Panc1 (cell line): ENCODE measurements at regions not wholly inside any gene's neighbourhood (a gene's known extent, or its start where the extent isn't known, plus 50 kb on each side); places are given as distances from the start of the nearest gene placed in this dataset.

Experiments
- ATAC-seq: fragments of 200-7000 bp; cut with Tn5 transposase; 2 replicates; pipeline ENCODE4 v1.9.1; 2020; ENCODE audit warnings: mild to moderate bottlenecking, moderate library complexity
- BruUV-seq: library from RNA; stranded (reverse); fragments of 400-500 nt; replicated peaks from 2 replicates; lab custom pipeline; 2021; lab: Mats Ljungman, UMichigan
- CTCF ChIA-PET: fragments of 300-600 bp; sonication (Branson Sonifier 250); formaldehyde crosslinking; loops from one replicate; lab custom pipeline; 2022; ENCODE audit warnings: antibody characterized with exemption; lab: Charles Lee
- POLR2A ChIA-PET: fragments of 300-600 bp; sonication (Branson Sonifier 250); formaldehyde crosslinking; loops from one replicate; lab custom pipeline; 2022; ENCODE audit warnings: antibody characterized with exemption; lab: Charles Lee
- DNase-seq: peaks from one replicate; pipeline ENCODE4 v3.0.0-alpha.2; 2010; ENCODE audit warnings: low read depth, low spot score
- H3K27ac ChIP-seq: 2 replicates; pipeline ENCODE4 v1.5.1; 2011; ENCODE audit warnings: mild to moderate bottlenecking, low read length, inconsistent platforms
- H3K27me3 ChIP-seq: fragments of 200-500 bp; sonication (Bioruptor generic); 2 replicates; pipeline ENCODE4 v1.6.0; 2014; ENCODE audit warnings: low read length, inconsistent platforms; ENCODE audit not compliant: control insufficient read depth, insufficient read depth
- H3K36me3 ChIP-seq: fragments of 200-500 bp; sonication (Bioruptor generic); 2 replicates; pipeline ENCODE4 v1.5.1; 2014; ENCODE audit warnings: inconsistent platforms, mild to moderate bottlenecking, low read length, moderate library complexity; ENCODE audit not compliant: control insufficient read depth, insufficient read depth
- H3K4me1 ChIP-seq: 2 replicates; pipeline ENCODE4 v1.5.1; 2011; ENCODE audit warnings: inconsistent platforms, mild to moderate bottlenecking, low read length, moderate library complexity; ENCODE audit not compliant: control insufficient read depth, insufficient read depth
- H3K4me3 ChIP-seq, 2 experiments: 2 replicates each; pipeline ENCODE4 v1.5.1; 2011 to 2012; ENCODE audit warnings: low read depth in 2 of 2, low read length in 2 of 2, mild to moderate bottlenecking in 2 of 2, inconsistent platforms in 1 of 2, moderate library complexity in 1 of 2
- H3K9me3 ChIP-seq: fragments of 200-500 bp; sonication (Bioruptor generic); 2 replicates; pipeline ENCODE4 v1.5.1; 2014; ENCODE audit warnings: low read depth, mild to moderate bottlenecking, inconsistent platforms, low read length, moderate library complexity; ENCODE audit not compliant: control insufficient read depth, insufficient read depth
- POLR2AphosphoS5 ChIP-seq: IDR thresholded peaks from 2 replicates; pipeline ENCODE4 v1.6.1; 2012; ENCODE audit warnings: mild to moderate bottlenecking, low read depth, low read length, moderate library complexity
- SIN3A ChIP-seq: IDR thresholded peaks from 2 replicates; pipeline ENCODE4 v1.6.1; 2012; ENCODE audit warnings: low read depth, mild to moderate bottlenecking, low read length, moderate library complexity, borderline replicate concordance; ENCODE audit not compliant: insufficient read depth
- TCF7L2 ChIP-seq: IDR thresholded peaks from 2 replicates; pipeline ENCODE4 v1.6.1; 2011; ENCODE audit warnings: mild to moderate bottlenecking, low read depth, low read length, inconsistent platforms
- in situ Hi-C: cut with HindIII; loops from 2 replicates; pipeline ENCODE4 v1.10.0; 2016; ENCODE audit warnings: low sequenced_read_pairs, low pct_unique_long_range_greater_than_20kb
- intact Hi-C: fragments of 100-400 bp; cut with micrococcal nuclease; formaldehyde crosslinking; loops from one replicate; pipeline ENCODE4 v1.10.0; 2022; ENCODE audit not compliant: unreplicated experiment
- TF ChIP-seq, protein P1 (sequence below), 2 experiments: IDR thresholded peaks; 2 replicates each; pipeline ENCODE4 v1.6.1; 2011 to 2012; ENCODE audit warnings: low read depth in 2 of 2, control low read depth in 1 of 2, low read length in 1 of 2, mild to moderate bottlenecking in 1 of 2, moderate library complexity in 1 of 2; ENCODE audit not compliant: insufficient read depth in 1 of 2
- TF ChIP-seq, protein P2 (sequence below): fragments of 450-650 bp; IDR thresholded peaks from 2 replicates; pipeline ENCODE4 v1.5.1; 2017; ENCODE audit warnings: mild to moderate bottlenecking

DNA sequence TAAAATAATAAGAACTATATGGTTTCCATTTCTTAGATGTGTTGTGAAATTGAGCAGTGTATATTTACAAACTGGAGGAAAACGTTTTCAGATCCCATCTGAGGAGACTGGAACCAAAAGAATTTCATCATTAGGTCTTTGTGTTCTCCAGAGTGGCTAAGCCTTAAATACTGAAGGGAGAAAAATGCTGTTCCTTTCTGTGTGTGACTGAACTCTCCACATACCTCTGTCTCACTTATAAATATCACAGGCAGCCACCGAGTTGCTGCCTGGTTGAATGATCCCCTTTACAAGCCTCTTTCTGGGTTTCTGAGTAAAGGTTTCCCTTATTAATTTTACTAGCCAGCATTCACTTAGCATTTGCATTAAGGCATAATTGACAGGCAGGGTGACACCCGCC lies 913.9 kb upstream of the NR2F2 start:
- ChIA-PET CTCF (no interaction called here), POLR2A (no interaction called here)
- Histone ChIP-seq H3K4me3 (no peak overlapping the region), H3K4me1 (no peaks in the 10 kb centered on the region), H3K27ac (no peak overlapping the region), H3K36me3 (no peaks in the 10 kb centered on the region), H3K27me3 (no peaks in the 10 kb centered on the region), H3K9me3 (no peaks in the 10 kb centered on the region)
- DNase-seq = no peak
- in situ Hi-C loops = no loop called here
- intact Hi-C loops = no loop called here
- BruUV-seq = no TSS peak
- TF ChIP-seq TCF7L2 (no peak), SIN3A (no peak), POLR2AphosphoS5 (no peak)
- TF ChIP-seq, protein P1, sequence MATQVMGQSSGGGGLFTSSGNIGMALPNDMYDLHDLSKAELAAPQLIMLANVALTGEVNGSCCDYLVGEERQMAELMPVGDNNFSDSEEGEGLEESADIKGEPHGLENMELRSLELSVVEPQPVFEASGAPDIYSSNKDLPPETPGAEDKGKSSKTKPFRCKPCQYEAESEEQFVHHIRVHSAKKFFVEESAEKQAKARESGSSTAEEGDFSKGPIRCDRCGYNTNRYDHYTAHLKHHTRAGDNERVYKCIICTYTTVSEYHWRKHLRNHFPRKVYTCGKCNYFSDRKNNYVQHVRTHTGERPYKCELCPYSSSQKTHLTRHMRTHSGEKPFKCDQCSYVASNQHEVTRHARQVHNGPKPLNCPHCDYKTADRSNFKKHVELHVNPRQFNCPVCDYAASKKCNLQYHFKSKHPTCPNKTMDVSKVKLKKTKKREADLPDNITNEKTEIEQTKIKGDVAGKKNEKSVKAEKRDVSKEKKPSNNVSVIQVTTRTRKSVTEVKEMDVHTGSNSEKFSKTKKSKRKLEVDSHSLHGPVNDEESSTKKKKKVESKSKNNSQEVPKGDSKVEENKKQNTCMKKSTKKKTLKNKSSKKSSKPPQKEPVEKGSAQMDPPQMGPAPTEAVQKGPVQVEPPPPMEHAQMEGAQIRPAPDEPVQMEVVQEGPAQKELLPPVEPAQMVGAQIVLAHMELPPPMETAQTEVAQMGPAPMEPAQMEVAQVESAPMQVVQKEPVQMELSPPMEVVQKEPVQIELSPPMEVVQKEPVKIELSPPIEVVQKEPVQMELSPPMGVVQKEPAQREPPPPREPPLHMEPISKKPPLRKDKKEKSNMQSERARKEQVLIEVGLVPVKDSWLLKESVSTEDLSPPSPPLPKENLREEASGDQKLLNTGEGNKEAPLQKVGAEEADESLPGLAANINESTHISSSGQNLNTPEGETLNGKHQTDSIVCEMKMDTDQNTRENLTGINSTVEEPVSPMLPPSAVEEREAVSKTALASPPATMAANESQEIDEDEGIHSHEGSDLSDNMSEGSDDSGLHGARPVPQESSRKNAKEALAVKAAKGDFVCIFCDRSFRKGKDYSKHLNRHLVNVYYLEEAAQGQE (IDR thresholded peaks at IDR 0.05; ENCODE audit: insufficient read depth in 1 of 2, low read depth in 2 of 2, low read length in 1 of 2) = no peak
- no peak for ATAC-seq

DNA sequence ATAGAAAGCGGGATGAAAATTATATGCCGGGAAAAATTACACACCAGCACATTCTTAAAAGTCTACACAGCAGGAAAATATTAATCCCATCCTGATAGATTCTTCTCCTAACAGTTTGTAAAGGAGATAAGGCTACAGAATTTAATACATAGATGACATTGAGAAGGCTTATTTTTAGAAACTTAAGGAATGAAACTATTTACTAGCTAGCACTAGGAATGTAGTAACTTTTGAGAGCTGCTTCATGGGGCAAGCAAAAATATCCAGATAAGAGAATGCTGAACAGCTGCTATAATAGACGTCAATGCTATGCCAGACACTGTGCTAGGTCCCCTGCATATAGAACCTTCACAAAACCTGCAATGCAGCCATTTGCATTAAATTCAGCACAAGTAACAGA lies 912.7 kb upstream of the NR2F2 start:
- no peaks in the 10 kb centered on the region for H3K27me3 ChIP-seq
- ChIA-PET POLR2A (no interaction called here), CTCF (interaction anchor here (0.7 kb wide), 1 partner anchor 676 kb away, joined by 3 read pairs; no protein-coding TSS in a partner anchor)
- H3K4me3 ChIP-seq = no peak overlapping the region
- H3K4me1 ChIP-seq = no peaks in the 10 kb centered on the region
- TF ChIP-seq POLR2AphosphoS5 (no peak), SIN3A (no peak), TCF7L2 (no peak)
- TF ChIP-seq, protein P2, sequence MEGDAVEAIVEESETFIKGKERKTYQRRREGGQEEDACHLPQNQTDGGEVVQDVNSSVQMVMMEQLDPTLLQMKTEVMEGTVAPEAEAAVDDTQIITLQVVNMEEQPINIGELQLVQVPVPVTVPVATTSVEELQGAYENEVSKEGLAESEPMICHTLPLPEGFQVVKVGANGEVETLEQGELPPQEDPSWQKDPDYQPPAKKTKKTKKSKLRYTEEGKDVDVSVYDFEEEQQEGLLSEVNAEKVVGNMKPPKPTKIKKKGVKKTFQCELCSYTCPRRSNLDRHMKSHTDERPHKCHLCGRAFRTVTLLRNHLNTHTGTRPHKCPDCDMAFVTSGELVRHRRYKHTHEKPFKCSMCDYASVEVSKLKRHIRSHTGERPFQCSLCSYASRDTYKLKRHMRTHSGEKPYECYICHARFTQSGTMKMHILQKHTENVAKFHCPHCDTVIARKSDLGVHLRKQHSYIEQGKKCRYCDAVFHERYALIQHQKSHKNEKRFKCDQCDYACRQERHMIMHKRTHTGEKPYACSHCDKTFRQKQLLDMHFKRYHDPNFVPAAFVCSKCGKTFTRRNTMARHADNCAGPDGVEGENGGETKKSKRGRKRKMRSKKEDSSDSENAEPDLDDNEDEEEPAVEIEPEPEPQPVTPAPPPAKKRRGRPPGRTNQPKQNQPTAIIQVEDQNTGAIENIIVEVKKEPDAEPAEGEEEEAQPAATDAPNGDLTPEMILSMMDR = no peak
- intact Hi-C loops (no loop called here), in situ Hi-C loops (no loop called here)
- no peaks in the 10 kb centered on the region for H3K36me3 ChIP-seq
- no peak overlapping the region for H3K27ac ChIP-seq
- ATAC-seq (no peak), DNase-seq (no peak)
- no peaks in the 10 kb centered on the region for H3K9me3 ChIP-seq
- no TSS peak for BruUV-seq

DNA sequence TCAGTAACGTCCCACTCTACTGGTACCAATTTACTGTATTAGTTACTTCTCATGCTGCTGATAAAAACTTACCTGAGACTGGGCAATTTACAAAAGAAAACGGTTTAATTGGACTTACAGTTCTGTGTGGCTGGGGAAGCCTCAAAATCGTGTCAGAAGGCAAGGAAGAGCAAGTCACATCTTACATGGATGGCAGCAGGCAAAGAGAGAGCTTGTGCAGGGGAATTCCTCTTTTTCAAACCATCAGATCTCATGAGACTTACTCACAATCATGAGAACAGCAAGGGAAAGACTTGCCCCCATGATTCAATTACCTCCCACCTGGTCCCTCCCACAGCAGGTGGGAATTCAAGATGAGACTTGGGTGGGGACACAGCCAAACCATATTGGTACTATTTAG lies 908.2 kb upstream of the NR2F2 start:
- in situ Hi-C loops = no loop called here
- intact Hi-C loops = no loop called here
- Histone ChIP-seq H3K4me3 (no peak overlapping the region), H3K9me3 (0 out of 2 replicates have a peak, but pooled peaks cover 2% of the 10 kb centered on the region), H3K36me3 (no peaks in the 10 kb centered on the region), H3K27ac (no peak overlapping the region), H3K27me3 (no peaks in the 10 kb centered on the region), H3K4me1 (no peaks in the 10 kb centered on the region)
- DNase-seq (no peak), ATAC-seq (no peak)
- TF ChIP-seq, protein P1 (IDR thresholded peaks at IDR 0.05; ENCODE audit: insufficient read depth in 1 of 2, low read depth in 2 of 2, low read length in 1 of 2) = no peak
- no peak for TF ChIP-seq POLR2AphosphoS5
- TF ChIP-seq, protein P2 = no peak
- no peak for TF ChIP-seq TCF7L2
- ChIA-PET CTCF (no interaction called here), POLR2A (no interaction called here)
- no TSS peak for BruUV-seq
